Fibroblast of lung (primary cell): ENCODE measurements at regions not wholly inside any gene's neighbourhood (a gene's known extent, or its start where the extent isn't known, plus 50 kb on each side); places are given as distances from the start of the nearest gene placed in this dataset.

Experiments used
- DNase-seq, 2 donors: peaks; one replicate each; pipeline versions ENCODE4 v3.0.0 to v3.0.0-alpha.2; 2010; ENCODE audit warnings: low read depth in 2 of 2
- H2AFZ ChIP-seq: 2 replicates; pipeline ENCODE4 v1.5.1; 2012; ENCODE audit warnings: low read length, control low read depth, inconsistent platforms
- H3K27ac ChIP-seq: 2 replicates; pipeline ENCODE4 v1.5.1; 2011; ENCODE audit warnings: low read length, control low read depth; ENCODE audit not compliant: insufficient read depth
- H3K27me3 ChIP-seq: 2 replicates; pipeline ENCODE4 v1.5.1; 2011; ENCODE audit warnings: mild to moderate bottlenecking, low read length; ENCODE audit not compliant: control insufficient read depth, insufficient read depth
- H3K36me3 ChIP-seq: 2 replicates; pipeline ENCODE4 v1.5.1; 2011; ENCODE audit warnings: low read length; ENCODE audit not compliant: control insufficient read depth, insufficient read depth
- H3K4me1 ChIP-seq: 2 replicates; pipeline ENCODE4 v1.5.1; 2011; ENCODE audit warnings: low read length; ENCODE audit not compliant: control insufficient read depth, insufficient read depth; ENCODE audit errors: extremely low read depth
- H3K4me2 ChIP-seq: 2 replicates; pipeline ENCODE4 v1.5.1; 2011; ENCODE audit warnings: low read length, control low read depth; ENCODE audit not compliant: insufficient read depth; ENCODE audit errors: extremely low read depth
- H3K4me3 ChIP-seq, 4 experiments: fragments of 200-600 bp in 1 of 4; sonication (generic) in 1 of 4; replicated peaks in 1 of 4; 2 replicates each; pipeline ENCODE4 v1.5.1; 2011 to 2016; ENCODE audit warnings: low read length in 4 of 4, low read depth in 3 of 4, mild to moderate bottlenecking in 3 of 4, control low read depth in 2 of 4, inconsistent platforms in 1 of 4, mixed read lengths in 1 of 4; ENCODE audit not compliant: insufficient read depth in 1 of 4; ENCODE audit errors: control extremely low read depth in 1 of 4
- H3K79me2 ChIP-seq: 2 replicates; pipeline ENCODE4 v1.5.1; 2012; ENCODE audit warnings: mild to moderate bottlenecking, low read length, inconsistent platforms; ENCODE audit not compliant: control insufficient read depth, insufficient read depth
- H3K9ac ChIP-seq: 2 replicates; pipeline ENCODE4 v1.5.1; 2011; ENCODE audit warnings: mild to moderate bottlenecking, low read length, control low read depth; ENCODE audit not compliant: insufficient read depth
- H3K9me3 ChIP-seq: 2 replicates; pipeline ENCODE4 v1.5.1; 2012; ENCODE audit warnings: low read depth, low read length; ENCODE audit not compliant: control insufficient read depth, insufficient read depth
- H4K20me1 ChIP-seq: 2 replicates; pipeline ENCODE4 v1.5.1; 2011; ENCODE audit warnings: low read length; ENCODE audit not compliant: control insufficient read depth, insufficient read depth; ENCODE audit errors: extremely low read depth
- EZH2 ChIP-seq: IDR thresholded peaks from 2 replicates; pipeline ENCODE4 v1.5.1; 2012; ENCODE audit warnings: low read length, control low read depth, mild to moderate bottlenecking; ENCODE audit errors: missing control alignments
- TF ChIP-seq, protein P1 (sequence below), 2 donors: IDR thresholded peaks in 1 of 2; conservative IDR thresholded peaks in 1 of 2; 1 replicate in 1 of 2; 2 replicates in 1 of 2; pipeline ENCODE4 v1.5.1; 2011 to 2012; ENCODE audit warnings: low read length in 2 of 2, control low read depth in 1 of 2, inconsistent platforms in 1 of 2, low read depth in 1 of 2, mild to moderate bottlenecking in 1 of 2

DNA sequence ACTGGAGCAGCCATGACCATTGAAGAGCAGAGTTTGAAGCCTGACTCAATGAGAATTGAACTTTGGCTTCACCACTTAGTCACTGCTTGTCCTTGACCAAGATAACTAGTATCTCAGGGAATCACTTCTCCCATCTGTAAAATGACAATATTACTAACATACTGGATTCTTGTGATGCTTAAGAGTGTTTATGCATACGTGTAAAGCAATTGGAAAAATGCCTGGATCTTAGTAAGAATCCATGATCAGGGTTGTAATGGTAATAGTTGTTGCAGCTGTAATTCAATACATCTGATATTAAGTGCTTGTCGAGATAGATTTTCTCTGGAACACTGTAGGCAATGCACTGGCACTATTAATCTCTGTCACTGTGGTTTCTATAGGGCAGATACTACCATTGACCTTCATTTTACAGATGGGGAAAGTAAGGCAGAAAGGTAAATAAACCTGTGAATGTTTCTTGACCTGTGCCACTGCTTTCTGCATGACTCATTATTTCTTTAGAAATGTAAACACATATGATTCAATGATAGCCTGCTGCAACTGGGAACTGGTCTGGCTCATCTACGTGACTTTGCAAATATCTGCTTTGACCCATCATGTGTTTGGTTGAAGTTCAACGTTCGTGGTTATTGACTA lies 662.5 kb downstream of the PLA2G4A start:
- Histone ChIP-seq H3K27me3 (no peaks in the 10 kb centered on the region), H3K9ac (no peak overlapping the region), H4K20me1 (no peaks in the 10 kb centered on the region), H2AFZ (no peak overlapping the region), H3K9me3 (no peaks in the 10 kb centered on the region), H3K4me1 (no peaks in the 10 kb centered on the region), H3K4me2 (no peak overlapping the region), H3K27ac (no peak overlapping the region), H3K4me3 (no peak overlapping the region), H3K36me3 (no peaks in the 10 kb centered on the region), H3K79me2 (no peaks in the 10 kb centered on the region)
- DNase-seq = peak; percentile 85 to 89
- TF ChIP-seq, protein P1, sequence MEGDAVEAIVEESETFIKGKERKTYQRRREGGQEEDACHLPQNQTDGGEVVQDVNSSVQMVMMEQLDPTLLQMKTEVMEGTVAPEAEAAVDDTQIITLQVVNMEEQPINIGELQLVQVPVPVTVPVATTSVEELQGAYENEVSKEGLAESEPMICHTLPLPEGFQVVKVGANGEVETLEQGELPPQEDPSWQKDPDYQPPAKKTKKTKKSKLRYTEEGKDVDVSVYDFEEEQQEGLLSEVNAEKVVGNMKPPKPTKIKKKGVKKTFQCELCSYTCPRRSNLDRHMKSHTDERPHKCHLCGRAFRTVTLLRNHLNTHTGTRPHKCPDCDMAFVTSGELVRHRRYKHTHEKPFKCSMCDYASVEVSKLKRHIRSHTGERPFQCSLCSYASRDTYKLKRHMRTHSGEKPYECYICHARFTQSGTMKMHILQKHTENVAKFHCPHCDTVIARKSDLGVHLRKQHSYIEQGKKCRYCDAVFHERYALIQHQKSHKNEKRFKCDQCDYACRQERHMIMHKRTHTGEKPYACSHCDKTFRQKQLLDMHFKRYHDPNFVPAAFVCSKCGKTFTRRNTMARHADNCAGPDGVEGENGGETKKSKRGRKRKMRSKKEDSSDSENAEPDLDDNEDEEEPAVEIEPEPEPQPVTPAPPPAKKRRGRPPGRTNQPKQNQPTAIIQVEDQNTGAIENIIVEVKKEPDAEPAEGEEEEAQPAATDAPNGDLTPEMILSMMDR (conservative IDR thresholded peaks at IDR 0.05 in 1 of 2, IDR thresholded peaks at IDR 0.05 in 1 of 2; ENCODE audit: low read depth in 1 of 2, low read length in 2 of 2) = no peak
- TF ChIP-seq EZH2 = no peak

DNA sequence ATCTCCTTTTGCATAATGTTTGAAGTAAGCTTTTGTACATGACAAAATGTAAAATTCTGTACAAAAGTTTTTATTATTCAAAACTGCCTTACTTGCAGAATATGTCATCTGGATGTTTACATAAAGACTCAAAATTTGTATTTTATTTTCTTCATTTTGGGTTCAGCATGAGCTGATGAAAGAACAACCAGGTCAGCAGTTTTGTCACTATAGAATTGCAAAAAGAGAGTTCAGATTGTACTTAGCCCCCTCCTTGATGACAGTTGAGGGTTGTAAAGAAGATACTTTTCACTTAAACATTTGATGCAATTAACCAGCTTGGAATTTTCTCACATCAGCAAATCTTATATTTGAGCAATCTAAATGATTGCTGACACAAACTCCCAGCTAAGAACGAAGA lies 669.3 kb downstream of the PLA2G4A start:
- no peak overlapping the region for H2AFZ ChIP-seq
- no peak overlapping the region for H3K27ac ChIP-seq
- H3K4me3 ChIP-seq = no peak overlapping the region
- H4K20me1 ChIP-seq = no peaks in the 10 kb centered on the region
- no peak for DNase-seq
- H3K27me3 ChIP-seq = no peaks in the 10 kb centered on the region
- no peaks in the 10 kb centered on the region for H3K9me3 ChIP-seq
- H3K36me3 ChIP-seq = no peaks in the 10 kb centered on the region
- no peak overlapping the region for H3K4me2 ChIP-seq
- H3K9ac ChIP-seq = no peak overlapping the region
- no peaks in the 10 kb centered on the region for H3K4me1 ChIP-seq
- no peak for TF ChIP-seq EZH2
- TF ChIP-seq, protein P1 (conservative IDR thresholded peaks at IDR 0.05 in 1 of 2, IDR thresholded peaks at IDR 0.05 in 1 of 2; ENCODE audit: low read depth in 1 of 2, low read length in 2 of 2) = no peak
- no peaks in the 10 kb centered on the region for H3K79me2 ChIP-seq

DNA sequence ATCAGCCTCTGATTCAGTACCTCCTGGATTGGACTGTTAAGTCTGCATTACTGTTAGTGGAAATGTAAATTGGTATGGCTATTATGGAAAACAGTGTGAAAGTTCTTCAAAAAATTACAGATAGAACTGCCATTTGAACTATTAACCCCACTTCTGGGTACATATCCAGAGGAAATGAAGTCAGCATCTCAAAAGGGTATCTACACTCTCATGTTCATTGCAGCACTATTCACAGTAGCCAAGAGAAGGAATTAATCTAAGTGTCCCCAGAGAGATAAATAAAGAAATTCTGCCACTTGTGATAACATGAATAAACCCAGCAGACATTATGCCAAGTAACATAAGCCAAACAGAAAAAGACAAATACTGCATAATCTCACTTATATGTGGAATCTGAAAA lies 676.0 kb downstream of the PLA2G4A start:
- H3K36me3 ChIP-seq = no peaks in the 10 kb centered on the region
- no peaks in the 10 kb centered on the region for H3K27me3 ChIP-seq
- no peaks in the 10 kb centered on the region for H3K9me3 ChIP-seq
- TF ChIP-seq EZH2 = no peak
- TF ChIP-seq, protein P1 (conservative IDR thresholded peaks at IDR 0.05 in 1 of 2, IDR thresholded peaks at IDR 0.05 in 1 of 2; ENCODE audit: low read depth in 1 of 2, low read length in 2 of 2) = no peak
- no peak overlapping the region for H3K4me2 ChIP-seq
- H4K20me1 ChIP-seq = no peaks in the 10 kb centered on the region
- H2AFZ ChIP-seq = no peak overlapping the region
- DNase-seq = no peak
- no peak overlapping the region for H3K4me3 ChIP-seq
- H3K4me1 ChIP-seq = no peaks in the 10 kb centered on the region
- no peak overlapping the region for H3K27ac ChIP-seq
- no peaks in the 10 kb centered on the region for H3K79me2 ChIP-seq
- no peak overlapping the region for H3K9ac ChIP-seq
